Testis (tissue), 2 donors: ENCODE measurements at regions not wholly inside any gene's neighbourhood (a gene's known extent, or its start where the extent isn't known, plus 50 kb on each side); places are given as distances from the start of the nearest gene placed in this dataset.

Source experiments
- DNase-seq: peaks from one replicate; pipeline ENCODE4 v3.0.0-alpha.2; 2019
- H3K27ac ChIP-seq, 2 donors: fragments of 200-600 bp; sonication (generic); one replicate each; pipeline ENCODE4 v1.5.1; 2019
- H3K27me3 ChIP-seq: fragments of 200-600 bp; sonication (generic); one replicate; pipeline ENCODE4 v1.5.1; 2019
- H3K36me3 ChIP-seq: fragments of 200-600 bp; sonication (generic); one replicate; pipeline ENCODE4 v1.5.1; 2017; ENCODE audit warnings: low read depth; ENCODE audit errors: missing control alignments
- H3K4me1 ChIP-seq: fragments of 200-600 bp; sonication (generic); one replicate; pipeline ENCODE4 v1.5.1; 2019
- H3K4me3 ChIP-seq, 2 donors: fragments of 200-600 bp; sonication (generic); one replicate each; pipeline ENCODE4 v1.5.1; 2017 to 2019
- H3K9me3 ChIP-seq: fragments of 200-600 bp; sonication (generic); one replicate; pipeline ENCODE4 v1.5.1; 2017
- POLR2A ChIP-seq: fragments of 450-650 bp; IDR thresholded peaks from one replicate; pipeline ENCODE4 v1.6.1; 2017; ENCODE audit warnings: antibody characterized with exemption, mild to moderate bottlenecking, moderate library complexity
- WGBS, 2 donors: methylation state at CpG; one replicate each; pipeline ENCODE4 v1.1.5; 2018; 5-methylcytosine and 5-hydroxymethylcytosine counted together
- intact Hi-C: fragments of 100-400 bp; cut with DNase I; formaldehyde crosslinking; loops from one replicate; pipeline ENCODE4 v1.15.1; 2023; ENCODE audit warnings: low total_unique reads
- TF ChIP-seq, protein P1 (sequence below), 3 experiments: fragments of 450-650 bp in 2 of 3; fragments of 200-600 bp in 1 of 3; sonication (generic) in 1 of 3; IDR thresholded peaks; one replicate each; pipeline ENCODE4 v1.5.1; 2016 to 2019; ENCODE audit warnings: antibody characterized with exemption in 3 of 3, mild to moderate bottlenecking in 2 of 3, moderate library complexity in 1 of 3

DNA sequence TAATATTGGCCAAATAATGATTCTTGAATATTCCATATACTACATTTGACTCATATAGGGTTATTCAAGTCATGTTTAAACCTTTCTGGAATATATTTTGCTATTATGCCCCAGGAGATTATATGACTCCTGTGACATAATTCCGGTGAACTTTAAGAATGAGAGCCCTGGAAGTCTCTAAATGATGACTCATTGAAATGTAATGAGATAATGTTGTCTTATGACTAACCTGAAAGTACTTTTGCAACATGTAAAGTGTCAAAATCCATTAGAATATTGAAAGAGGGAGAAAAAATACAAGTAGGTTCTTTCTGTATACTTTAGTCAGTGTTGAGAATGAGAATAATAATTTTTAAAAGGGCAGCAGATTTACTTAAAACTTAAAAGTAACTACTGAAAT is 830.4 kb downstream of the MAT2B start:
- no peaks in the 10 kb centered on the region for H3K27me3 ChIP-seq
- no peaks in the 10 kb centered on the region for H3K4me1 ChIP-seq
- H3K27ac ChIP-seq = no peak overlapping the region
- no peaks in the 10 kb centered on the region for H3K9me3 ChIP-seq
- no peaks in the 10 kb centered on the region for H3K36me3 ChIP-seq
- intact Hi-C loops = no loop called here
- WGBS, 2 donors = 86 to 90% methylated on average over 1 of the region's 1 CpG
- no peak overlapping the region for H3K4me3 ChIP-seq
- no peak for TF ChIP-seq POLR2A
- TF ChIP-seq, protein P1, sequence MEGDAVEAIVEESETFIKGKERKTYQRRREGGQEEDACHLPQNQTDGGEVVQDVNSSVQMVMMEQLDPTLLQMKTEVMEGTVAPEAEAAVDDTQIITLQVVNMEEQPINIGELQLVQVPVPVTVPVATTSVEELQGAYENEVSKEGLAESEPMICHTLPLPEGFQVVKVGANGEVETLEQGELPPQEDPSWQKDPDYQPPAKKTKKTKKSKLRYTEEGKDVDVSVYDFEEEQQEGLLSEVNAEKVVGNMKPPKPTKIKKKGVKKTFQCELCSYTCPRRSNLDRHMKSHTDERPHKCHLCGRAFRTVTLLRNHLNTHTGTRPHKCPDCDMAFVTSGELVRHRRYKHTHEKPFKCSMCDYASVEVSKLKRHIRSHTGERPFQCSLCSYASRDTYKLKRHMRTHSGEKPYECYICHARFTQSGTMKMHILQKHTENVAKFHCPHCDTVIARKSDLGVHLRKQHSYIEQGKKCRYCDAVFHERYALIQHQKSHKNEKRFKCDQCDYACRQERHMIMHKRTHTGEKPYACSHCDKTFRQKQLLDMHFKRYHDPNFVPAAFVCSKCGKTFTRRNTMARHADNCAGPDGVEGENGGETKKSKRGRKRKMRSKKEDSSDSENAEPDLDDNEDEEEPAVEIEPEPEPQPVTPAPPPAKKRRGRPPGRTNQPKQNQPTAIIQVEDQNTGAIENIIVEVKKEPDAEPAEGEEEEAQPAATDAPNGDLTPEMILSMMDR (IDR thresholded peaks at IDR 0.05) = no peak
- DNase-seq = no peak

DNA sequence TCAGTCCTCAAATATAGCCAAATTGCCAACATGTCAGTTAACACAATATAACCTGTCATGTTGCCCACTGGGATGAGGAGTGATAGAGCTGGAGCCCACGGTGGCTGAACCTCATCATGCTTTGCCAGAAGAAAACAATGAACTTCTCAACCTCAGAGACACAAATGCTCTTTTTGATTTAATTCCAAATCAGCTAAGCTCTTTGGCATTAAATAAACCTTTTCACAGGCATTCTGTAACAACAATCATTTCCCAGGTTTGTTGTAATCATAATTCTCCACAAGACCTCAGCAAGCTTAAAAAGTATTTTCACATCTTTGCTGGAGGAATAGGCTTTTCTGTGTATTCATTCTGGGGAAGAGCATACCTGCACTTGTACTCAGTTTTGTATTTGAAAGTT is 830.9 kb downstream of the MAT2B start:
- H3K27me3 ChIP-seq = no peaks in the 10 kb centered on the region
- no peaks in the 10 kb centered on the region for H3K36me3 ChIP-seq
- intact Hi-C loops = no loop called here
- no peak overlapping the region for H3K27ac ChIP-seq
- H3K4me1 ChIP-seq = no peaks in the 10 kb centered on the region
- TF ChIP-seq, protein P1 (IDR thresholded peaks at IDR 0.05) = no peak
- no peak for TF ChIP-seq POLR2A
- H3K9me3 ChIP-seq = no peaks in the 10 kb centered on the region
- 76 to 78% methylated on average over 1 of the region's 1 CpG for WGBS, 2 donors
- no peak for DNase-seq
- no peak overlapping the region for H3K4me3 ChIP-seq

DNA sequence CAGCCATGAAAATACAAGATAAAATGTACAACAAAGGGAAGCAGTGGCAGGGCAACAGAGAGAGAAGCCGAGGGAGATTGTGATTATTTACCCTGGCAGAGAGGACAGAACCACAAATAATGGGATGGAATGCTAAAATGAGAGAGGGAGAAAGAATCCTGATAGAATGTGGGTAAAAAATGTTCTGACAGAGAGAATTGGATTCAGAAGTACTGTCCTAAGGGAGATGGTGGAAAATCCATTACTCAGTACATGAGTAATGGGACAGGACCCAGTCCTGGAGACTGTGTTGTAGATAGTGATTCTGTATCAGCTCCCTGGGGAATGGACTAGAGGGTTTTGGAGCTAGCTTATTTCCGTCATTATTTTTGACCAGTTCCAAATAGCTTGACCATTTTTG is 831.5 kb downstream of the MAT2B start:
- 70 to 75% methylated on average over 2 of the region's 2 CpGs for WGBS, 2 donors
- Histone ChIP-seq H3K27ac (no peak overlapping the region), H3K4me3 (no peak overlapping the region), H3K9me3 (no peaks in the 10 kb centered on the region), H3K36me3 (no peaks in the 10 kb centered on the region), H3K27me3 (no peaks in the 10 kb centered on the region), H3K4me1 (no peaks in the 10 kb centered on the region)
- no peak for TF ChIP-seq POLR2A
- TF ChIP-seq, protein P1 (IDR thresholded peaks at IDR 0.05) = no peak
- DNase-seq = no peak
- intact Hi-C loops = no loop called here

DNA sequence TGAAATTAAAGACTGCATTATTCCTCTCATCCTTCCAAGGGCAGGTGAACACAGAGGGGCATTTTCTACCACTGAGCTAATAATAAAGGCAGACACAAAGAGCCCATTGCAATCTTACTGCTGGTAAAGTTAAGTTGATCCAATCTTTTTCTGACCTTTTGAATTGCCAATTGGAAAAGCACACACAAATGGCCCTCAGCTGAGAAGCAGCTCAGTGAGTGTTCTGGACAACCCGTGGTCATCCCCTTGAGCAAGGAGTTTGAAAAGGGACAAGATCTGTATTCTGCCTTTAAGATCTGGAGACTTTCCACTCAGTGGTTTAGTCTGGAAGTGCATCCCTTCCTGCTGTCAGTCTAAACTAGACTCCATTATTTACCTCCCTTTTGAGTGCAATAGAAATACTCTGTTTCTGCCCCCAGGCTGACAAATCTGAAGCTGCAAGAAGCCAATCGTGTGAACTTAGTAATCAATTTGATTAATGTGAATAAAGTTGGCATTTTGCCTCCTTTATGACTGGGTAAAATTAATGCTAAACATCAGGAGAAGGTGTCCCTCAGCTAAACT is 835.7 kb downstream of the MAT2B start:
- intact Hi-C loops = no loop called here
- 54 to 65% methylated on average over 2 of the region's 2 CpGs for WGBS, 2 donors
- DNase-seq = no peak

More for the DNA sequence above, 835.7 kb downstream of the MAT2B start:
- no peak overlapping the region for H3K4me3 ChIP-seq
- H3K27ac ChIP-seq = no peak overlapping the region
- no peaks in the 10 kb centered on the region for H3K9me3 ChIP-seq
- no peaks in the 10 kb centered on the region for H3K4me1 ChIP-seq
- no peak for TF ChIP-seq POLR2A
- TF ChIP-seq, protein P1 (IDR thresholded peaks at IDR 0.05) = no peak
- H3K36me3 ChIP-seq = no peaks in the 10 kb centered on the region
- no peaks in the 10 kb centered on the region for H3K27me3 ChIP-seq
